GM10266 (cell line): ENCODE measurements at regions not wholly inside any gene's neighbourhood (a gene's known extent, or its start where the extent isn't known, plus 50 kb on each side); places are given as distances from the start of the nearest gene placed in this dataset.
"Not testable (repeated sequence)": the region's sequence is repeated elsewhere in the genome, so short reads cannot be mapped to it uniquely, and the experiment has no call there.

Experiments used
- DNase-seq: peaks from one replicate; pipeline ENCODE4 v3.0.0; 2012; ENCODE audit errors: extremely low spot score
- CTCF ChIP-seq: IDR thresholded peaks from 2 replicates; pipeline ENCODE4 v1.5.1; 2012; ENCODE audit warnings: mild to moderate bottlenecking, low read depth; ENCODE audit not compliant: control insufficient read depth, insufficient read depth; ENCODE audit errors: missing control alignments

GRCh38 chr4:61003301-61003700, 196.8 kb upstream of the ADGRL3 start:
- no peak for TF ChIP-seq CTCF
- DNase-seq: no peak

- no peak for TF ChIP-seq CTCF
These were observed 195.4 kb upstream of the ADGRL3 start for GRCh38 chr4:61004651-61005170.

GRCh38 chr4:61011051-61011450, 189.1 kb upstream of the ADGRL3 start:
- DNase-seq: no peak
- no peak for TF ChIP-seq CTCF

More at GRCh38 chr4:61004651-61005170, 195.4 kb upstream of the ADGRL3 start:
- DNase-seq: no peak

- not testable (repeated sequence) for DNase-seq
These were observed 188.2 kb upstream of the ADGRL3 start for GRCh38 chr4:61011936-61012335.

- no peak for TF ChIP-seq CTCF
- DNase-seq: no peak
These were observed 175.5 kb upstream of the ADGRL3 start for GRCh38 chr4:61024610-61025009.

GRCh38 chr4:61027939-61028338, 172.2 kb upstream of the ADGRL3 start:
- no peak for DNase-seq
- no peak for TF ChIP-seq CTCF

GRCh38 chr4:61036071-61036684, 163.9 kb upstream of the ADGRL3 start:
- TF ChIP-seq CTCF: no peak
- no peak for DNase-seq

- no peak for DNase-seq
- TF ChIP-seq CTCF: no peak
These were observed 158.6 kb upstream of the ADGRL3 start for GRCh38 chr4:61041527-61041926.
